ENCODE measurements at regions not wholly inside any gene's neighbourhood (a gene's known extent, or its start where the extent isn't known, plus 50 kb on each side); places are given as distances from the start of the nearest gene placed in this dataset.

GRCh38 chr5:54834121-54834842 lies 151.1 kb downstream of the ESM1 start:
- Histone ChIP-seq H3K9me3 (no peaks in the 10 kb centered on the region), H3K27ac (peak overlapping the region; percentile 54 to 59), H3K4me3 (no peak overlapping the region), H3K36me3 (no peaks in the 10 kb centered on the region), H3K27me3 (no peaks in the 10 kb centered on the region), H3K4me1 (peaks cover 0 to 73% (median 4%) of the 10 kb centered on the region in 4 donors)
- peak; percentile 24 to 72 for DNase-seq
- intact Hi-C loops (cut with DNase I; ENCODE audit: low total_unique reads) = no loop called here
- no peak for TF ChIP-seq CTCF (IDR thresholded peaks at IDR 0.05)

- Histone ChIP-seq H3K9me3 (no peaks in the 10 kb centered on the region), H3K27ac (peak overlapping the region; percentile 54 to 59), H3K4me1 (peaks cover 0 to 79% (median 4%) of the 10 kb centered on the region in 4 donors), H3K4me3 (no peak overlapping the region), H3K36me3 (no peaks in the 10 kb centered on the region), H3K27me3 (no peaks in the 10 kb centered on the region)
- no peak for TF ChIP-seq CTCF (IDR thresholded peaks at IDR 0.05)
- intact Hi-C loops (cut with DNase I; ENCODE audit: low total_unique reads) = no loop called here
- no peak for DNase-seq
Observed at GRCh38 chr5:54833590-54833989, 151.8 kb downstream of the ESM1 start.

GRCh38 chr5:54832858-54833257 lies 152.5 kb downstream of the ESM1 start:
- Histone ChIP-seq H3K27me3 (no peaks in the 10 kb centered on the region), H3K27ac (peak overlapping the region; percentile 54 to 59), H3K9me3 (no peaks in the 10 kb centered on the region), H3K36me3 (no peaks in the 10 kb centered on the region), H3K4me1 (peaks cover 0 to 76% (median 4%) of the 10 kb centered on the region in 4 donors), H3K4me3 (no peak overlapping the region)
- TF ChIP-seq CTCF (IDR thresholded peaks at IDR 0.05) = no peak
- intact Hi-C loops (cut with DNase I; ENCODE audit: low total_unique reads) = no loop called here
- DNase-seq = no peak

GRCh38 chr5:54832045-54832444 lies 153.3 kb downstream of the ESM1 start:
- Histone ChIP-seq H3K36me3 (no peaks in the 10 kb centered on the region), H3K27ac (peak overlapping the region in 1 of 2 donors; percentile 59), H3K9me3 (no peaks in the 10 kb centered on the region), H3K4me3 (no peak overlapping the region), H3K4me1 (peaks cover 0 to 72% (median 4%) of the 10 kb centered on the region in 4 donors), H3K27me3 (no peaks in the 10 kb centered on the region)
- TF ChIP-seq CTCF (IDR thresholded peaks at IDR 0.05) = no peak
- intact Hi-C loops (cut with DNase I; ENCODE audit: low total_unique reads) = no loop called here
- DNase-seq = no peak

GRCh38 chr5:54831233-54831632 lies 154.2 kb downstream of the ESM1 start:
- Histone ChIP-seq H3K9me3 (no peaks in the 10 kb centered on the region), H3K36me3 (no peaks in the 10 kb centered on the region), H3K4me3 (no peak overlapping the region), H3K27me3 (no peaks in the 10 kb centered on the region), H3K4me1 (peaks cover 0 to 70% (median 4%) of the 10 kb centered on the region in 4 donors), H3K27ac (peak overlapping the region in 1 of 2 donors; percentile 67)
- TF ChIP-seq CTCF (IDR thresholded peaks at IDR 0.05) = no peak
- intact Hi-C loops (cut with DNase I; ENCODE audit: low total_unique reads) = no loop called here
- DNase-seq = no peak
